KG1 (cell line): ENCODE measurements at regions not wholly inside any gene's neighbourhood (a gene's known extent, or its start where the extent isn't known, plus 50 kb on each side); places are given as distances from the start of the nearest gene placed in this dataset.
"Not testable (repeated sequence)": the region's sequence is repeated elsewhere in the genome, so short reads cannot be mapped to it uniquely, and the experiment has no call there.

Source experiments
- DNase-seq: peaks from one replicate; lab custom pipeline; 2025; lab: John Stamatoyannopoulos, UW

DNA sequence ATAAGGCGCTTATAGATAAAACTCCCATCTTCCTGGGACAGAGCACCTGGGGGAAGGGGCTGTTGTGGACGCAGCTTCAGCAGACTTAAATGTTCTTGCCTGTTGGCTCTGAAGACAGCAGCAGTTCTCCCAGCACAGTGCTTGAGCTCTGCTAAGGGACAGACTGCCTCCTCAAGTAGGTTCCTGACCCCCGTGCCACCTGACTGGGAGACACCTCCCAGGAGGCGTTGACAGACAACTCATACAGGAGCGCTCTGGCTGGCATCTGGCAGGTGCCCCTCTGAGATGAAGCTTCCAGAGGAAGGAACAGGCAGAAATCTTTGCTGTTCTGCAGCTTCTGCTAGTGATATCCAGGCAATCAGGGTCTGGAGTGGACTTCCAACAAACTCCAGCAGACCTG, 383.1 kb upstream of the EMCN start:
- not testable (repeated sequence) for DNase-seq

- no peak for DNase-seq
Observed at GRCh38 chr4:100900134-100900533, 382.3 kb upstream of the EMCN start.

- DNase-seq, result no peak
Observed at GRCh38 chr4:100898844-100899243, 381.0 kb upstream of the EMCN start.

GRCh38 chr4:100895556-100896197, 377.9 kb upstream of the EMCN start:
- peak; percentile 37 for DNase-seq

DNA sequence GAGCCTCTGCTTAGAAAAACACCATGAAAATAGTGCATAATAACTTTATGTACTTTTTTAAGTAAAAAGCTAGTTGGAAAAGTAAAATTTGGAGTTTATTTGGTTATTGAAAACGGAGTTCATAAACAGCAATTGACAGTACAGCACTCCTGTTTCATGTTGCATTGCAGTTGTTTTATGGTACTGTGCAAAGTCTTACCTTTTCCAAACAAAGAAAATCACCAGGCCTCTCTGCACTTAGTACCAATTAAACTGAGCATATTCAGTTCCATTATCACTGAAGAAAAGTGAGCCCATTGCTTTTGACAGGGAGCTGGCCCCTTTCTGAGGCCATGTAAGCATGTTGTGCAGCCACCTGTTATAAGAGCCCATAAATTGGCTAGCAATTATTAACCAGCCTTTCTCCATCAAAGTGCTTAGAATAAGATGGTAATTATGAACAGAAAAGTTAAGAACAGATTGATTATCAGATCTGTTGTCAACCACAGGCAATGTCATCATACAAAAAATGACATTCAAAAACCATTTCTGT, 376.6 kb upstream of the EMCN start:
- DNase-seq, result no peak

- no peak for DNase-seq
Observed at GRCh38 chr4:100891808-100892207, 374.0 kb upstream of the EMCN start.

GRCh38 chr4:100889898-100890297, 372.1 kb upstream of the EMCN start:
- no peak for DNase-seq

GRCh38 chr4:100889401-100889800, 371.6 kb upstream of the EMCN start:
- DNase-seq, result no peak

GRCh38 chr4:100882661-100883060, 364.8 kb upstream of the EMCN start:
- no peak for DNase-seq

GRCh38 chr4:100881283-100881682, 363.5 kb upstream of the EMCN start:
- no peak for DNase-seq

GRCh38 chr4:100880011-100880410, 362.2 kb upstream of the EMCN start:
- DNase-seq, result no peak

DNA sequence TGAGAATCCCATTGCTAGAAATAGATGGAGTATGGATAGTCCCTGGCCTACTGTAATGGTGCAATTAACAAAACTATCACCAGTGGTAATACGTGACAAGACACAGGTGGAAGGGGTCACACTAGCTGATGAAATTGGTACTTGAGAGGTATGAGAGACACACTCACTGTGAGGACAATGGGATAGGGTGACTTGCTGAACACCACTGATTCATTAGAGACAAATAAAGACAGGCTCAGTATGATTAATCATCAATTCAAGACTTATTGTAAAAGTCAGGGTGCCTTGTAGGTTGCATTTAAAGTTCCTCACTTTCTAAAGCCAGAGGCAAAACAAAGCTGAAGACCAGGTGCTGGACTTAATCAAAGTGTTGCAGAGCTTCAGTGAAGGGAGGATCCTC, 361.6 kb upstream of the EMCN start:
- DNase-seq, result no peak

DNA sequence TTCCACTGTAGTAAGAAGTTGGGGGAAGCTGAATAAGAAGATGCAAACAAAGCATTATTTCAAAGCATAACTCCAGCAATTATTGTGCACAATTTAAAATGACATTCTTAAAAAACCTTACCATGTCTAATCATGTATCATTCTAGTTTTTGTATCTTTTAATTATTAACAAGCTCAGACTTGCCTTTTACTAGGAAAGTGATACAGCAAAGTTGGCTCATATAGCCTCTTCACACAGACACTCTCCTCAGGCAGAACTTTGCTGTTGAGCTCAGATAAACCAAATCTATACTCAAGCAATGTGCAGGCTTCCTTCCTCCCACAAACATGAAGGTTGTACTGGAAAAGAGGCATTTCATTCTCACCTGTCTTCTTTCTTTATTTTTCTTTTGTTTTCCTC, 358.7 kb upstream of the EMCN start:
- no peak for DNase-seq

GRCh38 chr4:100875296-100876068, 357.7 kb upstream of the EMCN start:
- DNase-seq, result no peak

GRCh38 chr4:100872811-100873210, 355.0 kb upstream of the EMCN start:
- no peak for DNase-seq

GRCh38 chr4:100870940-100871772, 353.3 kb upstream of the EMCN start:
- DNase-seq, result no peak

DNA sequence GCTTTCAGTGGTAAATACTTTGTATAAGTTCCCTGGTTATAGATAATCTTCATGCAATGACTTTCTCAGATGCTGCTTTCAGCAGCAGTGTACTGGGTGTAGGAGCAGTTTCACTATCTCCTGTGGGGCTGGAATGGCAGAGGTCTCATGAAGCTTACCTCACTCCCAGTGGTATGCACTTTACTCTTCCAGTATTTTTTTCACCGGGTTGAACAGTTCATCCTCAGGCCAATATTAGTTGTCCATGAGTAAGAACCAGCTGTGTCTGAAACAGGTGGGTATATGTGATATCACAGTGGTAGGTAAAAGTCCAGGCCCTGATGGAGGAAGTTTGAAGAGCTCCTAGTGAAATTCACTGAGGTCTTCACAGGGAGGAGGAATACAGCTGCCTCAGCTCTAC, 351.5 kb upstream of the EMCN start:
- no peak for DNase-seq

GRCh38 chr4:100868281-100868680, 350.5 kb upstream of the EMCN start:
- not testable (repeated sequence) for DNase-seq

- no peak for DNase-seq
Observed at GRCh38 chr4:100852326-100852725, 334.5 kb upstream of the EMCN start.

GRCh38 chr4:100849319-100849718, 331.5 kb upstream of the EMCN start:
- DNase-seq, result no peak

DNA sequence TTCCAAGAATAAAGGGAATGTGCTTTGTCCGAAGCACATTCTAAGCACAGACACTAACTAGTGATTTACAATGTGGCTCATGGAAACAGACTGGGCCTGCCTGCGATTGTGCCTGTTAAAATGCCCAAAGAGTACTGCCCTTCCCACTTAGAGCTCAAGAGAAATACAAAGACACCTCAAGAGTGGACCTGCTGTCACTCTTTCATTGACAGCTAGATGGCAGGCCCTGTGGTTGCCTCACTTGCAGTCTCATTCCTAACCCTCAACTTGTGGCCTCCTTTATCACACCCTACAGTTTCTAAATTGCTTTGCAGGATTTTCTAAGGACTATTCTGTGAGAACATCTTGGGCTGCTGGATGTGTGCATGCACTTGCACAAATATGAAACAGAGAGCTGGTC, 331.0 kb upstream of the EMCN start:
- DNase-seq, result no peak

GRCh38 chr4:100843910-100844309, 326.1 kb upstream of the EMCN start:
- DNase-seq, result no peak

- DNase-seq, result no peak
Observed at GRCh38 chr4:100842856-100843255, 325.0 kb upstream of the EMCN start.
